Activated CD4-positive, alpha-beta T cell treated with anti-CD3 and anti-CD28 coated beads, Interleukin-2, amount 50 U/mL, for 4 hours (primary cell): ENCODE measurements at regions not wholly inside any gene's neighbourhood (a gene's known extent, or its start where the extent isn't known, plus 50 kb on each side); places are given as distances from the start of the nearest gene placed in this dataset.
"Not testable (repeated sequence)": the region's sequence is repeated elsewhere in the genome, so short reads cannot be mapped to it uniquely, and the experiment has no call there.

ENCODE experiments used
- DNase-seq, 2 experiments: peaks; one replicate each; pipeline ENCODE4 v3.0.0-alpha.2; 2020

DNA sequence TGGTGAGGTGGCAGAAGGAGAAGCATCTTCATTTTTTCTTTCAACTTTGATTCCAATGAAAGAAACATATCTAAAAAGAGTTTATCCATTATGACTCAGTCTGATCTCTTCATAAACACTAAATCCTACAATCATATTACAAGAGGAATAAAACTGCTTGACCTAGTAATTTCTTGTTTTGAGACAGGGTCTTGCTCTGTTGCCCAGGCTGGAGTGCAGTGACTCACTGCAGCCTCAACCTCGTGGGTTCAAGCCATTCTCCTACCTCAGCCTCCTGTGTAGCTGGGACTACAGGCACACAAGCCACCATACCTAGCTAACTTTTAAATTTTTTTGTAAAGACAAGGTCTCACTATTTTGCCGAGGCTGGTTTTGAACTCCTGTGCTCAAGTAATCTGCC lies 147.2 kb downstream of the NDUFA12 start:
- DNase-seq: no peak

DNA sequence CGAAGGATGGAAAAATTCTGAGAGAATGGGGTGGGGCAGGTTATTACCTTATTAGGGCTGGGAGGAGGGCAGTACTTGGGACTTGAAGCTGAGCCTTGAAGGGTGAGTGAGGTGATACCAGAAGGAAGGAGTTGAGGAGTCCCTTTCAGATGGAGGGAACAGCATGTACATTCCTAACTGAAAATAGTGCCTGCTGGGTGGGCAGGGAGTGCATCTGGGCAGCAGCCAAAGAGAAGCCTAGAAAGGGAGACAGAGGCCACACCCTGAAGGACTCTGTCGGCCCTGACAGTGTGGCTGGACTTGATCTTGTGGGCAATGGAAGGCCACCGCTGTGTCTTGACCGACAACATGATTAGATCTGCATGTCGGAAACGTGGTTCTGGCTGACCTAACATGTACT lies 147.6 kb downstream of the NDUFA12 start:
- DNase-seq: no peak

DNA sequence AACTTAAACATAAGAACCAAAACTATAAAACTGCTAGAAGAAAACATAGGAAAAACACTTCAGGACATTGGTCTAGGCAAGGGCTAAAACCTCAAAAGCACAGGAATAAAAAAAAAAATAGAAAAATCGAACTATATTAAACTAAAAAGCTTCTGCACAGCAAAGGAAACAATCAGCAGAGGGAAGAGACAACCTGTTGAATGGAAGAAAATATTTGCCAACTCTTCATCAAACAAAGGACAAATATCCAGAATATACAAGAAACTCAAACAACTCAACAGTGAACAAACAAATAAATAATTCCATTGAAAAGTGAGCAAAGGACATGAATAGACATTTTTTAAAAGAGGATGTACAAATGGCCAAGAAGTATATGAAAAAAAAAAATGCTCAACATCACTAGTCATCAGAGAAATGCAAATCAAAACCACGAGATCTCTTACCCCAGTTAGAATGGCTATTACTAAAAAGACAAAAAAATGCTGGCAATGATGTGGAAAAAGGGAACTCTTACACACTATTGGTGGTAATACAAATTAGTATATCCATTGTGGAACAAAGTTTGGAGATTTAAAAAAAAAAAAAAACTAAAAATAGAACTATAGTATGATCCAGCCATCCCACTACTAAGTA lies 152.0 kb downstream of the NDUFA12 start:
- DNase-seq: no peak

DNA sequence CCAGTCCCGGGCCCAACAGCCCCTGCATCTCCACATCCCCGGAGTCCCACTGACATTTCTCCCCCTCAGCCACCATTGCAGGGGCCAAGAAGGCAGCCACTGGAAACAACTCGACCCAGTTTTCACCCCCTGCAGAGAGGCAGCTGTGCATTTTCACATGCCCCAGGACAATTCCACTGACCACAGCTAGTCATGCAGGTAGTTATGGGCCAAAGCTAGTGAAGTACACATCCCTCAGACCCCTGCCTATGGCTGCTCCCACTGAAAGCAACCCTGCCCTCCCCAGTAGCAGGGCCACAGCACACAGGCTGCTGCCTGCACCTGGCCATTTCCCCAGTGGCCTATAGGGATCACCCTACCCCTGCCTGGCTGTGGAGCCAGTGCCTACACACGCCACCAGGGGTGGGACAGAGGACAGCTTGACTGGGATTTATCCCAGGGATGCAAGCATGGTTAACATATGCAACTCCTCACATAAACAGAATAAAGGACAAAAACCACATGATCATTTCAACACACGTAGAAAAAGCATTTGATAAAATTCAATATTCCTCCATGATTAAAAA lies 154.0 kb downstream of the NDUFA12 start:
- no peak for DNase-seq

DNA sequence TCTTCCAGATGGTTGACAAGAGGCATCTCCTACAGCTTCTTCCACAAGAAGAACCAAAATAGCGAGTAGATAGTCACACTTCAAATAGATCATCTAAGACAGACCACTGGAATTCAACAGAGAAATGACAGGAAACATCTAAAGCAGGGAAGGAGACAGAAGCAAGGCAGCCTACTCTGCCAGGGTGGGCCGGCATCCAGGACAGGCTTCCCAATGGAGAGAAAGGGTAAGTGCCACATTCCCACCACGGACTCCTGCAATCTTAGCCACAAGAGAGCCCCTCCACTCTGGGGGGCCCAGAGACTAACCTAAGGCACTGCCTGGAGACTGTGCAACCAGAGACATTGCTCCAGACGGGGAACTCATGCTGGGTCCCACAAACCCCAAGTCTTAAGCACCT lies 154.5 kb downstream of the NDUFA12 start:
- no peak for DNase-seq

DNA sequence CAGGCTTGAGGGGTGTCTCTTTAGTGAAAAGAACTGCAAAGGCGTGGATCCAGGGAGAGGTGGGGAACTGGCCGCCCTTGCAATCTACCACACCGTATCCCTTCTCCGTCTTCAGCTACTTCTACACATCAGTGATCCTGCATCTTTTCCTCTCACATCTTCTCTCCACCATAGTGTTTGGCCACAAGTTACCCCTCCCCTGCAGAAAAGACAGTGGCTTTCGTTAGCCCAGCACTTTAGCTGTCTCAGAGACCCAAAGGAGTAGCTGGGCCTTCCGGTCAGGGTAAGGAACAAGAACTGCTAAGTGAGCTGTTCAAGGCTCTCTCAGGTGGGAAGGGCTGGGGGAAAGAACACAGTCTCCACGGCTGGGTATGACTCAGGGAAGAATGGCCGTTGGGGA lies 158.4 kb downstream of the NDUFA12 start:
- no peak for DNase-seq

DNA sequence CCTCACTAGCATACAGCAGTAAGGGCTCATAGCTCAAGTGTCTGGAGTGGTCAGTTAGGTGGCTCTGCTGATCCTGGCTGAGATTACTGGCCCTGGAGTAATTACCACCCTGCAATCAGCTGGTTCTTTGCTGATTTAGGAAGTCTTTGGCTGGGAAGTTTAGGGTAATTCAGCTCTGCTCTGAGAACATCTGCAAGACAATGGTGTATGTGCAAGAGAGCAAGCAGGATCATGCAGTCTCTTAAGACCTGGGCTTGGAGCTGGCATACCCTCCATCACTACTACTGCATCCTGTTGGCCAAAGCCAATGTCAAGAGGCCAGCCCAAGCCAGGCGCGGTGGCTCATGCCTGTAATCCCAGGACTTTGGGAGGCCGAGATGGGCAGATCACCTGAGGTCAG lies 159.0 kb downstream of the NDUFA12 start:
- no peak for DNase-seq

DNA sequence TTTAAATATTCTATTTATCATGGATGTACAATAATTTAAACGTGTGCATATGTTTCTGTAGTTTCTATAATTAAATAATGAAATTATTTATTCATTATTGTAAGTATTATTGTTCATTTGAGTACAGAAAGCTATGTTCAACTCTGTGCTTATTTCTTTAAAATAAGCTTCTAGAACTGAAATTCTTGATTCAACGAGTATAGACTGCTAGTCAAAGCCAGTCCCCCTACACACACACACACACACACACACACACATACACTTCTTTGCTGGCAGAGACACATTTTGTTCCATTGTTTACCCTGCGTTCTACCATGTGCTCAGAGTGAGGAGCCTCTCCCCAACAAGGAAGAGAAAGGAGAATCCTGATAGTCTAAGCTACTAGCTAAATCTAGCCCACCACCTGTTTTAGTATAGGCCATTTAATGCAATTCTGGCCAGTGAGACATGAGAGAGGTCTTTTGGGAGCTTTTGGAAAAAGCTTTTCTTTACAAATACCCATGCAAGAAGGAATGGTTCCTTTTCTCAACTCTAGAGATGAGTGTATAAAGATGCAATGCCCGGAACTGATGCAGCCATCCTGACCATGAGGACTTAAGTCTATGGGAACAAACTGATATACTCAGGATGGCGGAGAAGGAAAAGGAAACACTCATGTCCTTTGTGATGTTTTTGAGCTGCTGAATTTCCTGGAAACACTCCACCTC lies 161.4 kb downstream of the NDUFA12 start:
- DNase-seq: no peak

DNA sequence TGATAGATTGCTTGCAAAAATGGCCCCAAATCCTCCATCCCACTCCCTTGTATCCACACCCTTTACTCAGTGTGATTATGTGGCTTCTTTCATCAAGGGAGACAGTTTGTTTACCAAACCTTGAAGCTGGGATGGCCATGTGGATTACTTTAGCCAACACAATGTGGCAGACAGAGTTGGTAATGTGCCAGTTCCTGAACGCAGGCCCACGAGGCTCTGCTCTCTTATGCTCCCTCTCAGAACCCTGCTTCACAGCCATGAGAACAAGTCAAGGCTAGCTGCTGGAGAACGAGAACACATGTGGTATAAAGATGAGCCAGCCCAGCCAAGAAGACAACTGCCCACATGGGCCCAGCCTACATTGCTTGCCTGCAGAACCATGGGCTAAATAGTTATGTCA lies 162.3 kb downstream of the NDUFA12 start:
- no peak for DNase-seq

DNA sequence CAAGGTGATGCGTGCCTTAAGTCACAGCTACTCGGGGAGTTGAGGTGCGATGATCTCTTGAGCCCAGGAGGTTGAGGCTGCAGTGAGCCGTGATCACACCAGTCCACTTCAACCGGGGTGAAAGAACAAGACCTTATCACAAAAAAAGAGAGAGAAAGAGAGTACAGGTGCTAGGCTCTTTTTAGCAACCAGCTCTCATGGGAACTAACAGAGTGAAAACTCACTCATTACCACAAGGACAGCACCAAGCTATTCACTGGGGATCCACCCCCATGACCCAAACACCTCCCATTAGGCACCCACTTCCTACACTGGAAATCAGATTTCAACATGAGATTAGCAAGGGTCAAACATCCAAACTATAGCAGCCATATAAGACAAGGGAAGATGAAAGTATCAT lies 164.2 kb downstream of the NDUFA12 start:
- DNase-seq: no peak

DNA sequence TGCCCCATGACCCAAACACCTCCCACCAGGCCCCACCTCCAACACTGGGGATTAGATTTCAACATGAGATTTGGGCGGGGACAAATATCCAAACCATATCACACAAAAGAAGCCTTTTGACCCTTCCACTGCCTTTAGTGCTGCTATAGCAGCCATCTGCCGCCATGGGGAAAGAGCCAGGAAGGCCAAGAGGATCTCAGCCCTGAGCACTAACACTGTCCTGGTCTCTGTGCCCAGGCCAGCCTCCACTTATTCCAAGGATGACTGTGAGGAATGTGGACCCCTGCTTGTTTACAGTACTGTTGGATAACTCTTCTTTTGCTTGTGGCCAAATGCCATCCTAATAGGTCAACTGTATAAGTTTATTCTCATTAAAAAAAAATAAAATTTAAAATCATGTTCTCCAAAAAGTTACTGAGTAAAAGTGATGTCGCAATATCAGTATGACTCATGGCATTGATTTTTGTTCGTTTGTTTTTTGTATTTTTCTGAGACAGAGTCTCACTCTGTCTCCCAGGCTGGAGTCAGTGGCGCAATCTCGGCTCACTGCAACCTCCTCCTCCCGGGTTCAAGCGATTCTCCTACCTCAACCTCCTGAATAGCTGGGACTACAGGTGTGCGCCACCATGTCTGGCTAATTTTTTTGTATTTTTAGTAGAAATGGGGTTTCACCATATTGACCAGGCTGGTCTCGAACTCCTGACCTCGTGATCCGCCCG lies 166.4 kb downstream of the NDUFA12 start:
- not testable (repeated sequence) for DNase-seq

DNA sequence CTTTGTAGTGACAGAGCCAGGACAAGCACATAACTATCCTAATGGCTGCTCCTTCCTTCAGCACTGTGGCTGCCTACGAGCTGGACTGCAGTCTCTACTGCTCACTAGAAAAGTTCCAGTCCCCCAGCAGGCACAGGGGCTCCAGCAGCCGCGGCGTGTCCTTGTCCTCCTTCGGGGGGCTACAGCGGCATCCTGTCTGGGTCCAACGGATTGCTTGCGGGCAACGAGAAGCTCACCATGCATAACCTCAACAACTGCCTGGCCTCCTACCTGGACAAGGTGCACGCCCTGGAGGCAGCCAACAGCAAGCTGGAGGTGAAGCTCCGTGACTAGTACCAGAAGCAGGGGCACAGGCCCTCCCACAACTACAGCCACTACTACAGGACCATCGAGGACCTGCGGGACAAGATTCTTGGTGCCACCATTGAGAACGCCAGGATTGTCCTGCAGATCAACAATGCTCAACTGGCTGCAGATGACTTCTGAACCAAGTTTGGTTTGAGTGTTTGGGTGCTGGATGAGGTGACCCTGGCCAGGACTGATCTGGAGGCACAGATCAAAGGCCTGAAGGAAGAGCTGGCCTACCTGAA lies 169.4 kb downstream of the NDUFA12 start:
- no peak for DNase-seq

DNA sequence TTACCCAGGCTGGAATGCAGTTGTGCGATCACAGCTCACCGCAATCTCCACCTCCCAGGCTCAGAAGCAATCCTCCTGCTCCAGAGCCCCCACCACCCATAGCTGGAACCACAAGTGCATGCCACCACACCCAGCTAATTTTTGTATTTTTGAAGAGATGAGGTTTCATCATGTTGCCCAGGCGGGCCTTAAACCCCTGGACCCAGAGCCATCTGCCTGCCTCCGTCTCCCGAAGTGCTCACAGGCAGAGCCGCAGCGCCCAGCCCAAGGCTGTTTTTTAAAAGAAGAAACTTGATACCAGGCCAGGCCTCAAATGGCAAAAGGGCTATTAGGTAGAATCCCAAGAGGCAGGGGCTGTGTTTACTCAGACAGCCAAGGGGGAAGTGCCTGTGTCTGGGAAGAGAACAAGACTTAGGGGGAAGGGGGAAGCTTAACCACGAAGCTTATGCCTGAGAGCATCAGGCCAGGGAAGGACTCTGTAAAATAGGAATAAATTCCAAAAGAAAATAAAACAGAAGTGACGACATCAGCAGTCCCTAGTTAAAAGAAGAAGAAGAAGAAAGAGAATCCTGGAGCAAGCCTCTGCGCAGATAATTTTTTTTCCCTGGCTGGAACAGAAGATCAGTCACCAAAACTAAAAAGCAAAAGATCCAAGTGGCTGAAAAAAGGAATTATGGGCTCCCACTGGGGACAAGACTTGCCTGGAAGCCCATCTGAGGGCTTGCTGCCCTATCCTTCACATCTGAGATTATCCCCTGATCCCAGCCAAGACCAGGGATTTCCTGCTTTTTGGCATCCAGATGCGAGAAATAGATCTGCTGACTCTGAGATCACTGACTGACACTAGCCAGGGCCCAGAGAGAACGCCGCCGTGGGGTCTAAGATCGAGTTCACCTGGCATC lies 170.5 kb downstream of the NDUFA12 start:
- no peak for DNase-seq

DNA sequence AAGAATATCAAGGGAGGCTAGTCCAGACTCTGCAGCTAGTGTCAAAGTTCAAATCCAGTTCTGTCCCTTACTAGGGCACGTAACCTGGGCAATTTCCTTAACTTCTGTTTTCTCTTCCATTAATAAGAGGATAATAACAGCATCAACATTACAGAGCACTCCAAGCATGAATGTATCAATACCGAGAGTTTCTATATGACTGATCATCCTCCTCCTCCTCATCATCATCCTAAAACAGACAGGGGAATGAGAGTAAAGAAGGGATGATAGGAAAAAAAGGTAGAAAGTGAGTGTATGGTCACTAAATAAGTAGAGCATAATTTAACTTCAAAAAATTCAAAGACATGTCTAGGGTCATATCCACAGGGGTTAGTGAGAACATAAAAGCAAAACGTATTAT lies 171.4 kb downstream of the NDUFA12 start:
- DNase-seq: no peak

DNA sequence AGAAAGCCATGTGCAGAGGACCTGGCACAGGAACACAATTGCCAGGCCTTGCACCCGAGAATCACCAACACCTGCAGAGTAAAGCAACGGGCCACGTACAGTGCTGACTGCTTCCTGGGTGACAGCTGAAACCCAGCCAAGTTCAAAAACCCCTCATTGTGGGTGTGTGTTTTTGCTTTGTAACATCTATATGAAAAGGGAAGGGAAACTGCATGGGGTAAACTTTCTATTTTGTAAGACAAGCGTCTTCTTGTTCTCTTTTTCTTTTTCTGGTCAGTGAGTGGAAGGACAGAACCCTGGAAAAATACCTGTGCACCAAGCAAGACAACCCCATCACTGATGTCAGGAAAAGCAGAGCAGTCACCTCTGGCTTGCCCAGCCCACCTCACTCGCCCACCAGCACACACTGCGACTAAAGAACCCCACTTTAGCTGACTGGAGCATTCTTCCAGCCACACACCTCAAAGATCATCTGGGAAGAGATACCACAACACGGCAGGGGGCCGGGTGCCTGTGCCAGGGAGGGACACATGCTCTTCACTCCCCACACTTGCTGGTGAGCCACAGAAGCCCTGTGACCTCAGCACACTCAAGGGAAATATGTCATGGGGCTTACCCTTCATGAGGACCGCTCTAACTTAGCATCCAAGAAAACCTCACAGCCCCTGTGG lies 172.3 kb downstream of the NDUFA12 start:
- no peak for DNase-seq

DNA sequence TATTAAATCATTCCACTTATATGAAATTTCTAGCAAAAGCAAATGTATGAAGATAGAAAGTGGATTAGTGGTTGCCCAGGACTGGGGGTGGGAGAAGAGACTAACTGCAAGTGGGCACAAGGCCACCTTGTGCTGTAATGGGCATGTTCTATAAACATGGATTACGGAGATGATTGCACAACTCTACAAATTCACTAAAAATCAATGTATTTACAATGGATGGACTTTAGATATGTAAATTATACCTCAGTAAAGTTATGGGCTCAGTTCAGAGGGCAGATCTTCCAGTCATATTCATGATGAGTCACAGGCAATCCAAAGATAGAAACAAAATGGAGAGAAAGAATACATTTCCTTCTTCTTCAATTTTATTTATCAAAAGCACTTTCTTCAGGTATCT lies 173.9 kb downstream of the NDUFA12 start:
- DNase-seq: no peak

DNA sequence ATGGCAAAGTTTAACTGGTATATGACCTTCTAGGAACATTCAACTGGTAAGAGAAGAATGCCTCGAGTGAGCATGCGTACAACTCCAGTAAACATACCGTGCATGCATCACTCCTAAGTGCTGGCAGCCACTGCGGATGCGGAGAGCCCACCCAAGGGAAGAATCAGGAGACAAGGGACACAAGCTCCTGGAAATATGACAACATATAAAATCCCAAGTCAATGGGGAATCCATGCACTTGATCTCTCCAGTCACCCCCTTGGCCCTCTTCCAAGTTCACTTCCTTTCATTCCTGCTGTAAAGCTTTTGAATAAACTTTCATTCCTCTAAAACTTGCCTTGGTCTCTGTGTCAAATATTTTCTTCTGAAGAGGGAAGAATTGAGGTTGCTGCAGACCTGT lies 168.7 kb upstream of the TMCC3 start:
- no peak for DNase-seq

DNA sequence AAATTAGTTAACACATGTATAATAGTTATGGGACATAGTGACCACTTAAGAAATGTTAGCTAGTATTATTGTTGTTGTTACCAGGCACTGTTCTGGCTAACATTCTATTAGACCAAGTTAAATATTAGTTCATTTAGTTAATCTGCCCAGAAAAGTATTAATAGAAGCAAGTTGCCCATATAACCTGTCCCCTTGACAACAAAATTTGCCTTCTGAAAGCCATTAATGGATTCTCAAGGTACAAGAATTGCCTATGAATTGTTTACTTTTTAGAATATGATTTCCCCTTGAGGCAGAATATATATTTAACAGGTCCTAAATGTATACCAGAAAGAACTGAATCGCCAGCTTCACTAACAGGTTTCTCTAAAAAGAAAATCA lies 167.3 kb upstream of the TMCC3 start:
- DNase-seq: no peak

DNA sequence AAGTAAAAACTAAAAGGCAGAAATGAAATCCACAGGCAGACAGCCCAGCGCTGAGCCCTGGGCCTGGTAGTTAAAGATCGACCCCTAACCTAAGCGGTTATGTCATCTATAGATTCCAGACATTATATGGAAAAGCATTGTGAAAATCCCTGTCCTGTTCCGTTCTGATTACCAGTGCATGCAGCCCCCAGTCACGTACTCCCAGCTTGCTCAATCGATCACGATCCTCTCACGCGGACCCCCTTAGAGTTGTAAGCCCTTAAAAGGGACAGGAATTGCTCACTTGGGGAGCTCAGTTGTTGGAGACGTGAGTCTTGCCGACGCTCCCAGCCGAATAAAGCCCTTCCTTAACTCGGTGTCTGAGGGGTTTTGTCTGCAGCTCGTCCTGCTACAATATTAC lies 166.8 kb upstream of the TMCC3 start:
- DNase-seq: not testable (repeated sequence)

DNA sequence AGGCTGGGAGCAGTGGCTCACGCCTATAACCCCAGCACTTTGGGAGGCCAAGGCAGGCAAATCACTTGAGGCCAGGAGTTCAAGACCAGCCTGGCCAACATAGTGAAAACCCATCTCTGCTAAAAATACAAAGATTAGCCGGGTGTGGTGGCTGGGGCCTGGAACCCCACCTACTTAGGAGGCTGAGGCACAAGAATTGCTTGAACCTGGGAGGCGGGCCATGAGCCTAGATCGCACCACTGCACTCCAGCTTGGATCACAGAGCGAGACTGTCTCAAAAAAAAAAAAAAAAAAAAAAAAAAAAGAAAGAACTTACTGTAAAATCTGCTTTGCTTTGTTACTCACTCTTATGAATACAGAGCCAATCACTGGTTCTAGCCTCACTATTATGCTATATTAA lies 166.4 kb upstream of the TMCC3 start:
- not testable (repeated sequence) for DNase-seq

DNA sequence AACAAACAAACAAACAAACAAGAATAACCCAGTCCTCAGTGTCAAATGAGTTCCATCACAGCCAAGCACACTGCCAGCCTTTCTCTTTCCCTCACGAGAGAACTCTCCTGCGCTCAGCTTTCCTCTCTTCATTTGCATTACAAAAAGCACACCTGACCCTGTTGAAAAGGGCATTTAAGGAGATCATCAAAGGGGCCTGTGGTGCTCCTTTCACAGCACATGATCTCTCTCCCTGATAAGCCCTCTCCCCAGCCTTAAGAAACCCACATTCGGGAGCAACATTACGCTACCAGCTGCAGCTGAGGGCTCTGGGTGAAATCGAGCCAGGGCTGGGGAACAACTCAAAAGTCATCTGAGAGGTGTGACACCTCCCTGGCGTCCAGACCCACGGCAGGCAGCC lies 165.6 kb upstream of the TMCC3 start:
- DNase-seq: no peak

DNA sequence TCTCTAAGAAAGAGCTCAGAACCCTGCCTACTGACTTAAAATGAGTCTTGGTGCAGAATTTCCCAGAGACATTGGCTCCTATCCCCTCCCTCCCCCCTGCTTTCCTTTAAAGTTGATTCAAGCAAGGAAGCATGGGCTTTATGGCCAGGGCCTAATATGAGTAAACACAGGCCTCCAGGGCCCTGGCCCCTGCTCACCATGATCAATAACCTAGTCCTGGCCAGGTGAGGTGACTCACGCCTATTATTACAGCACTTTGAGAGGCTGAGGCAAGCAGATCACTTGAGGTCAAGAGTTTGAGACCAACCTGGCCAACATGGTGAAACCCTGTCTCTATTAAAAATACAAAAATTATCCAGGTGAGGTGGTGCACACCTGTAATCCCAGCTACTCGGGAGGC lies 165.1 kb upstream of the TMCC3 start:
- DNase-seq: no peak
